ENCODE measurements at regions not wholly inside any gene's neighbourhood (a gene's known extent, or its start where the extent isn't known, plus 50 kb on each side); places are given as distances from the start of the nearest gene placed in this dataset.

GRCh38 chr18:55927831-55928230 is 339.8 kb upstream of the TCF4 start:
- TF ChIP-seq TAF1 (IDR thresholded peaks at IDR 0.05; ENCODE audit: borderline replicate concordance, insufficient read depth, low read length) (no peak), POLR2AphosphoS5 (IDR thresholded peaks at IDR 0.05; ENCODE audit: low read depth, low read length) (no peak), SIN3A (IDR thresholded peaks at IDR 0.05; ENCODE audit: borderline replicate concordance, insufficient read depth, low read length) (no peak), REST (IDR thresholded peaks at IDR 0.05; ENCODE audit: insufficient read depth in 1 of 2, low read depth in 2 of 2, low read length in 2 of 2) (no peak), FOXP2 (optimal IDR thresholded peaks at IDR 0.05; ENCODE audit: borderline replicate concordance, extremely low read depth, extremely low read length, insufficient read depth) (no peak)

All from PFSK-1 (cell line).